ENCODE measurements at regions not wholly inside any gene's neighbourhood (a gene's known extent, or its start where the extent isn't known, plus 50 kb on each side); places are given as distances from the start of the nearest gene placed in this dataset.

DNA sequence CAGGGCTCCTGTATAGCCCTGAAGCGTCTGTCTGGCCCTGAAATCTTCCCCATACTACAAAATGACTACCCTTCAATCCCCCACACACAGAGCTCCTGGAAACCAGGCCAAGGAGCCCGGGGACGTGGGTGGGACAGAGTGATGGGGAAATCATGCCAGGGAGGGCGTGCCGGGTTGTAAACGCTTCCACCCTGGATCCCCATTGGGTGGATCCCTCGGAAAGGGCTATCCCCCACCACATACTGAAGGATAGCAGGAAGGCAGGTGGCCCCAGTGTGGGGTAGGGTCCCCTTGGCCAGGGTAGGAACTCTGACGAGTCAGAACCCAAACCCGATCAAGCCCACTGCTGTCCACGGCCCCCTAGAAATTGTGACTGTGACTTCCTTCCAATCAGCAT lies 91.7 kb downstream of the INHBB start (continued):
- TF ChIP-seq EP300 (IDR thresholded peaks at IDR 0.05; ENCODE audit: borderline replicate concordance in 1 of 2, low read depth in 2 of 2, low read length in 2 of 2) (no peak), MAFK (IDR thresholded peaks at IDR 0.05; ENCODE audit: low read depth, low read length) (no peak), SP2 (IDR thresholded peaks at IDR 0.05; ENCODE audit: low read length) (no peak), FOSL1 (IDR thresholded peaks at IDR 0.05; ENCODE audit: insufficient read depth, low read depth, low read length) (no peak)
- TF ChIP-seq, protein P1, sequence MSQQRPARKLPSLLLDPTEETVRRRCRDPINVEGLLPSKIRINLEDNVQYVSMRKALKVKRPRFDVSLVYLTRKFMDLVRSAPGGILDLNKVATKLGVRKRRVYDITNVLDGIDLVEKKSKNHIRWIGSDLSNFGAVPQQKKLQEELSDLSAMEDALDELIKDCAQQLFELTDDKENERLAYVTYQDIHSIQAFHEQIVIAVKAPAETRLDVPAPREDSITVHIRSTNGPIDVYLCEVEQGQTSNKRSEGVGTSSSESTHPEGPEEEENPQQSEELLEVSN (IDR thresholded peaks at IDR 0.05) = no peak
